DND-41 (cell line): ENCODE measurements at regions not wholly inside any gene's neighbourhood (a gene's known extent, or its start where the extent isn't known, plus 50 kb on each side); places are given as distances from the start of the nearest gene placed in this dataset.

ENCODE experiments used
- CTCF ChIP-seq: IDR thresholded peaks from 2 replicates; pipeline ENCODE4 v1.5.1; 2012; ENCODE audit warnings: borderline replicate concordance, low read length, moderate library complexity, mild to moderate bottlenecking; ENCODE audit not compliant: poor library complexity, severe bottlenecking; ENCODE audit errors: extremely low read depth
- EZH2 ChIP-seq: IDR thresholded peaks from 3 replicates; pipeline ENCODE4 v1.6.1; 2012; ENCODE audit warnings: borderline replicate concordance, low read depth, mild to moderate bottlenecking, moderate library complexity, low read length, inconsistent platforms; ENCODE audit not compliant: severe bottlenecking

DNA sequence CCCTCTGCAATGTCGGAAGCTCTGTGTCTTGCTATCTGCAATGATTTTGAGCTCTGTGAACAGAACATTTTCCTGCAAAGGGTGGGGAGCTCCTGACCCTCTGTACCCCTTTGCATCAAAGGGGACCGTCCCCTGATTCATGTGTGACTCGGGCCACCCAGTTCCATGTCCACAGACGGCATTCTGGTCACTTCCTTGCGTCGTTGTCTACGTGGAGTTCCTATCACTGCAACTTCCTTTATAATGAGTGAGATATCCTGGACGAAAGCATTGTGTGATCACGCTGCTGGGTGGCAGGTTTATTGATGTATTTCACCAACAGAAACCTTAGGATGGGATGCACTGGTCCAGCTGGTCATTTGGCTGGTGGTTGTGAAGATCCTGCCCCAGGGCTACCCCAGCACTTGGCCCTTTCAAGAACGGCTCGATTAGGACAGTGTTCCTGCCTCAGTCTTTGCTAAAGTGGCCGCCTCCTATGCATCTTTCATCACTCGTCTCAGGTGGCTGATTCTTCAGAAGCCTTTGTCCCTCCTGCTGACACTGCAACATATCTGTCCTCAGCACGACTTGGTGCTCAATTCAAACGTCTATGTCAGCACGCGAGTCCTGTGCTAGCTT, 202.7 kb downstream of the ACKR3 start:
- TF ChIP-seq EZH2 = no peak
- TF ChIP-seq CTCF = no peak
